ENCODE measurements at regions not wholly inside any gene's neighbourhood (a gene's known extent, or its start where the extent isn't known, plus 50 kb on each side); places are given as distances from the start of the nearest gene placed in this dataset.

DNA sequence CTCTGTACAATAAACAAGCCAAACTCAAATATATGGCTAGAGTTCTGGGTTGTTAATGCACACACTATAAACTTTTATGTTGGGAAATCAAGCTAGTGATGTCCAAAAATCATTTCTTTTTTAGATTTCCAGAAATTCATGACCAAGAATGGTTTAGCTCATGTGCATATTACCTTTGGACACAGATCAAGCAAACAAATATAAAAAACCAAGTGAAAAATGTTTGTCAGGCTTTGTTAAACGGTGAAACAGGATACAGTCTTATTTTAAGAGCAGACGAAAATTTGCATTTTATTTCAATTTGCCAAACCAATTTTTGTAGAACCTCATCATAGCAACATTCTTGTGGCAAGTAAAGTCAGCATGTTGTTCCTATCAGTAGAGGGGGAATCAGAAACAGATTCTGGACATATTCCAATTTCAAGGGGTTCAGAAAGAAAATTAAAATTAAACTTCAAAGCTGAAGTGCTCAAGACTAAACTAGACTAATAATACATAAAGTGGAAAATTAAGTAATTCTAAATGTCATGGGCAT is 413.6 kb downstream of the TRIML1 start:
- Histone ChIP-seq H2BK12ac (ENCODE audit: low read length in 2 of 2) (no peak overlapping the region), H4K8ac (ENCODE audit: low read length) (no peak overlapping the region)
- WGBS = no CpG with 5 or more reads among the region's 2 CpGs

GRCh38 chr4:188554413-188554812 is 415.2 kb downstream of the TRIML1 start:
- DNase-seq = no peak
- Histone ChIP-seq H3K18ac (ENCODE audit: low read depth in 1 of 2, low read length in 2 of 2) (no peak overlapping the region), H2BK120ac (ENCODE audit: low read depth, low read length) (no peak overlapping the region), H3K79me1 (replicated peaks; ENCODE audit: low read length, poor library complexity, severe bottlenecking) (no peaks in the 10 kb centered on the region), H3K27ac (ENCODE audit: low read length, poor library complexity, severe bottlenecking) (no peak overlapping the region), H4K8ac (ENCODE audit: low read length) (no peak overlapping the region), H3K4ac (ENCODE audit: low read depth in 1 of 2, low read length in 2 of 2) (no peak overlapping the region), H3K4me1 (ENCODE audit: control insufficient read depth, insufficient read depth, low read depth, low read length) (peaks cover 2% of the 10 kb centered on the region), H3K27me3 (ENCODE audit: control insufficient read depth in 1 of 2, insufficient read depth in 1 of 2, low read length in 2 of 2) (no peaks in the 10 kb centered on the region), H2BK15ac (ENCODE audit: low read depth, poor library complexity, severe bottlenecking) (no peak overlapping the region), H2AK5ac (ENCODE audit: low read length, severe bottlenecking) (no peak overlapping the region), H3K36me3 (ENCODE audit: control insufficient read depth in 1 of 2, insufficient read depth in 2 of 2, low read depth in 1 of 2, low read length in 2 of 2) (peaks cover 0 to 4% of the 10 kb centered on the region in 2 experiments), H3K9me3 (ENCODE audit: control insufficient read depth, low read length) (no peaks in the 10 kb centered on the region), H3K23ac (ENCODE audit: low read length in 2 of 2) (no peak overlapping the region), H2AFZ (ENCODE audit: low read depth, low read length) (no peak overlapping the region), H2BK12ac (ENCODE audit: low read length in 2 of 2) (no peak overlapping the region), H3K14ac (ENCODE audit: low read length in 2 of 2) (no peak overlapping the region), H4K91ac (ENCODE audit: low read length) (no peak overlapping the region), H3K4me2 (ENCODE audit: low read length, poor library complexity, severe bottlenecking) (no peak overlapping the region), H2BK5ac (ENCODE audit: low read depth, low read length, poor library complexity, severe bottlenecking) (no peak overlapping the region), H3K4me3 (ENCODE audit: insufficient read depth in 1 of 2, low read depth in 1 of 2, low read length in 2 of 2) (no peak overlapping the region), H3K9ac (ENCODE audit: low read length) (no peak overlapping the region)
- WGBS = 79% methylated on average over 4 of the region's 4 CpGs

More for the DNA sequence above, 413.6 kb downstream of the TRIML1 start:
- Histone ChIP-seq H3K4me3 (ENCODE audit: insufficient read depth in 1 of 2, low read depth in 1 of 2, low read length in 2 of 2) (no peak overlapping the region), H2AFZ (ENCODE audit: low read depth, low read length) (no peak overlapping the region), H2BK5ac (ENCODE audit: low read depth, low read length, poor library complexity, severe bottlenecking) (no peak overlapping the region), H3K79me1 (replicated peaks; ENCODE audit: low read length, poor library complexity, severe bottlenecking) (no peaks in the 10 kb centered on the region), H3K9me3 (ENCODE audit: control insufficient read depth, low read length) (no peaks in the 10 kb centered on the region), H3K27me3 (ENCODE audit: control insufficient read depth in 1 of 2, insufficient read depth in 1 of 2, low read length in 2 of 2) (no peaks in the 10 kb centered on the region), H4K91ac (ENCODE audit: low read length) (no peak overlapping the region), H3K4me2 (ENCODE audit: low read length, poor library complexity, severe bottlenecking) (no peak overlapping the region), H3K9ac (ENCODE audit: low read length) (no peak overlapping the region), H3K18ac (ENCODE audit: low read depth in 1 of 2, low read length in 2 of 2) (no peak overlapping the region), H3K14ac (ENCODE audit: low read length in 2 of 2) (no peak overlapping the region), H3K27ac (ENCODE audit: low read length, poor library complexity, severe bottlenecking) (no peak overlapping the region), H3K23ac (ENCODE audit: low read length in 2 of 2) (no peak overlapping the region), H2BK15ac (ENCODE audit: low read depth, poor library complexity, severe bottlenecking) (no peak overlapping the region), H3K4ac (ENCODE audit: low read depth in 1 of 2, low read length in 2 of 2) (no peak overlapping the region), H2AK5ac (ENCODE audit: low read length, severe bottlenecking) (no peak overlapping the region), H3K36me3 (ENCODE audit: control insufficient read depth in 1 of 2, insufficient read depth in 2 of 2, low read depth in 1 of 2, low read length in 2 of 2) (peaks cover 0 to 12% of the 10 kb centered on the region in 2 experiments), H3K4me1 (ENCODE audit: control insufficient read depth, insufficient read depth, low read depth, low read length) (peaks cover 2% of the 10 kb centered on the region), H2BK120ac (ENCODE audit: low read depth, low read length) (no peak overlapping the region)
- DNase-seq = no peak

DNA sequence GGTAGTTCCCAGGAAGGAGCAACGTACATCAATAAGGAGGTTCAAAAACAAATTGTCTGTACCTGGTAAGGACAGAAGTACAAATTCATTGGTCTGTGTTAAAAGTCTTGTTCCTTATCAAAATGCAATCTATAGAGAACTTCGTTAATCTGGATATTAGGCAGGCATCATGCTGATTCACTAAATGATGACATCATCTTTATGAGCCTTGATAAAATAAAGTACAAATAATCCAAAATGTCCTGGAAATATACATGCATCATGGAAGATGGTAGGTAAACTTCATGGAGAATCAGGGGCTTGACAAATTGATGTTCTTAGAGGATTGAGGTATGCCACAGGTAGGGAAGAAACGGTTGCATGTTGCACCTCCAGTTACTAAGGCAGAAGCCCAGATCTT is 433.9 kb downstream of the TRIML1 start:
- Histone ChIP-seq H3K4ac (ENCODE audit: low read depth in 1 of 2, low read length in 2 of 2) (no peak overlapping the region), H4K8ac (ENCODE audit: low read length) (no peak overlapping the region), H3K36me3 (ENCODE audit: control insufficient read depth in 1 of 2, insufficient read depth in 2 of 2, low read depth in 1 of 2, low read length in 2 of 2) (peaks cover 0 to 45% of the 10 kb centered on the region in 2 experiments), H2AFZ (ENCODE audit: low read depth, low read length) (no peak overlapping the region), H3K79me1 (replicated peaks; ENCODE audit: low read length, poor library complexity, severe bottlenecking) (no peaks in the 10 kb centered on the region), H3K4me3 (ENCODE audit: insufficient read depth in 1 of 2, low read depth in 1 of 2, low read length in 2 of 2) (no peak overlapping the region), H3K9ac (ENCODE audit: low read length) (no peak overlapping the region), H3K23ac (ENCODE audit: low read length in 2 of 2) (no peak overlapping the region), H3K27ac (ENCODE audit: low read length, poor library complexity, severe bottlenecking) (no peak overlapping the region), H2BK12ac (ENCODE audit: low read length in 2 of 2) (no peak overlapping the region), H3K4me1 (ENCODE audit: control insufficient read depth, insufficient read depth, low read depth, low read length) (no peaks in the 10 kb centered on the region), H3K18ac (ENCODE audit: low read depth in 1 of 2, low read length in 2 of 2) (no peak overlapping the region), H2AK5ac (ENCODE audit: low read length, severe bottlenecking) (no peak overlapping the region), H2BK5ac (ENCODE audit: low read depth, low read length, poor library complexity, severe bottlenecking) (no peak overlapping the region), H3K14ac (ENCODE audit: low read length in 2 of 2) (no peak overlapping the region), H4K91ac (ENCODE audit: low read length) (no peak overlapping the region), H2BK15ac (ENCODE audit: low read depth, poor library complexity, severe bottlenecking) (no peak overlapping the region), H3K9me3 (ENCODE audit: control insufficient read depth, low read length) (no peaks in the 10 kb centered on the region), H2BK120ac (ENCODE audit: low read depth, low read length) (no peak overlapping the region), H3K4me2 (ENCODE audit: low read length, poor library complexity, severe bottlenecking) (no peak overlapping the region), H3K27me3 (ENCODE audit: control insufficient read depth in 1 of 2, insufficient read depth in 1 of 2, low read length in 2 of 2) (no peaks in the 10 kb centered on the region)
- WGBS = 76% methylated on average over 2 of the region's 3 CpGs
- DNase-seq = no peak

DNA sequence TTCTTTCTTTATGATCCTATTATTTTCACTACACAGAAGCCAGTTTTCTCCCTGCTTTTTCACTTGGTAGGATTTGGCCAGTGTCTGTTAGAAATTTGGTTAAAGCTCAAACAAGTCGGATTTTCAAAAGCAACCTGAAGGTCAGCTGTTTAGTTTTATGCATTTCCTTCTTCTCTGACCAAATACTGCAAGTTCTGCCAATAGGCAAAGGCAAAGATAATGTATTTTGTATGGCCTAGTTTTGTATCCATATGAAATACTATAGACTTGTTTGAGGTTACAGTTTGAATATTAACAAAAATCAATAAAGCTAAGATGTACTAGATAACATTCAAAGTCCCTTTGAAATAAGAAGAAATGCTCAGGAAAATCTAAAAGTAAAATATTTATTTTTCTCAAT is 439.4 kb downstream of the TRIML1 start:
- Histone ChIP-seq H3K4me1 (ENCODE audit: control insufficient read depth, insufficient read depth, low read depth, low read length) (no peaks in the 10 kb centered on the region), H4K8ac (ENCODE audit: low read length) (no peak overlapping the region), H3K4me2 (ENCODE audit: low read length, poor library complexity, severe bottlenecking) (no peak overlapping the region), H2AK5ac (ENCODE audit: low read length, severe bottlenecking) (no peak overlapping the region), H2BK15ac (ENCODE audit: low read depth, poor library complexity, severe bottlenecking) (no peak overlapping the region), H3K14ac (ENCODE audit: low read length in 2 of 2) (no peak overlapping the region), H3K4ac (ENCODE audit: low read depth in 1 of 2, low read length in 2 of 2) (no peak overlapping the region), H4K91ac (ENCODE audit: low read length) (no peak overlapping the region), H3K27me3 (ENCODE audit: control insufficient read depth in 1 of 2, insufficient read depth in 1 of 2, low read length in 2 of 2) (no peaks in the 10 kb centered on the region), H2AFZ (ENCODE audit: low read depth, low read length) (no peak overlapping the region), H3K27ac (ENCODE audit: low read length, poor library complexity, severe bottlenecking) (no peak overlapping the region), H3K9ac (ENCODE audit: low read length) (no peak overlapping the region), H3K18ac (ENCODE audit: low read depth in 1 of 2, low read length in 2 of 2) (no peak overlapping the region), H2BK5ac (ENCODE audit: low read depth, low read length, poor library complexity, severe bottlenecking) (no peak overlapping the region), H2BK12ac (ENCODE audit: low read length in 2 of 2) (no peak overlapping the region), H3K4me3 (ENCODE audit: insufficient read depth in 1 of 2, low read depth in 1 of 2, low read length in 2 of 2) (no peak overlapping the region), H3K36me3 (ENCODE audit: control insufficient read depth in 1 of 2, insufficient read depth in 2 of 2, low read depth in 1 of 2, low read length in 2 of 2) (peaks cover 0 to 38% of the 10 kb centered on the region in 2 experiments), H3K23ac (ENCODE audit: low read length in 2 of 2) (no peak overlapping the region), H3K9me3 (ENCODE audit: control insufficient read depth, low read length) (no peaks in the 10 kb centered on the region), H3K79me1 (replicated peaks; ENCODE audit: low read length, poor library complexity, severe bottlenecking) (no peaks in the 10 kb centered on the region), H2BK120ac (ENCODE audit: low read depth, low read length) (no peak overlapping the region)
- no CpG with 5 or more reads among the region's 1 CpG for WGBS
- DNase-seq = no peak
